ENCODE measurements at regions not wholly inside any gene's neighbourhood (a gene's known extent, or its start where the extent isn't known, plus 50 kb on each side); places are given as distances from the start of the nearest gene placed in this dataset.

- DNase-seq = no peak
- Mint-ChIP-seq H3K4me3 (no peak overlapping the region), H3K9me3 (ENCODE audit: insufficient read depth) (no peaks in the 10 kb centered on the region), H3K27ac (no peak overlapping the region), H3K27me3 (no peaks in the 10 kb centered on the region), H3K4me1 (no peaks in the 10 kb centered on the region)
- POLR2A ChIA-PET = no interaction called here
- WGBS (ENCODE audit: insufficient coverage) = no CpG with 5 or more reads among the region's 6 CpGs
- intact Hi-C loops (cut with micrococcal nuclease) = no loop called here
- Histone ChIP-seq H4K20me1 (ENCODE audit: control insufficient read depth, insufficient read depth, low read length, poor library complexity, severe bottlenecking) (no peaks in the 10 kb centered on the region), H3K36me3 (replicated peaks in 1 of 2; ENCODE audit: control extremely low read depth in 1 of 2, control insufficient read depth in 1 of 2, extremely low read depth in 1 of 2, insufficient read depth in 2 of 2, low read length in 1 of 2) (no peaks in the 10 kb centered on the region), H3K4me3 (ENCODE audit: control extremely low read depth in 1 of 5, extremely low read depth in 1 of 5, insufficient read depth in 1 of 5, low read depth in 2 of 5, low read length in 4 of 5) (no peak overlapping the region), H3K27ac (ENCODE audit: low read length in 2 of 2) (no peak overlapping the region), H3K79me2 (ENCODE audit: control insufficient read depth, insufficient read depth, low read length) (no peaks in the 10 kb centered on the region), H3K9ac (ENCODE audit: low read length) (no peak overlapping the region), H3K9me3 (ENCODE audit: control extremely low read depth in 1 of 3, control insufficient read depth in 2 of 3, insufficient read depth in 1 of 3, low read length in 2 of 3) (no peaks in the 10 kb centered on the region), H2AFZ (ENCODE audit: insufficient read depth, low read depth, low read length, poor library complexity, severe bottlenecking) (no peak overlapping the region), H3K27me3 (replicated peaks in 1 of 4; ENCODE audit: control extremely low read depth in 1 of 4, control insufficient read depth in 3 of 4, insufficient read depth in 4 of 4, low read length in 3 of 4) (no peaks in the 10 kb centered on the region), H3K4me2 (replicated peaks; ENCODE audit: low read depth, low read length, poor library complexity, severe bottlenecking) (no peak overlapping the region), H3K4me1 (ENCODE audit: control insufficient read depth in 2 of 2, insufficient read depth in 2 of 2, low read length in 2 of 2) (no peaks in the 10 kb centered on the region)
- CTCF ChIA-PET = no interaction called here
- TF ChIP-seq EZH2 (IDR thresholded peaks at IDR 0.05; ENCODE audit: borderline replicate concordance, insufficient read depth, low read depth, low read length, poor library complexity, severe bottlenecking) (no peak), CTCF (IDR thresholded peaks at IDR 0.05) (no peak)
- ATAC-seq (ENCODE audit: low read depth) = no peak
Measured at GRCh38 chr3:86653661-86654205, 337.2 kb downstream of the VGLL3 start.

GRCh38 chr3:86648087-86648486 lies 342.9 kb downstream of the VGLL3 start:
- no peak overlapping the region for H3K9ac ChIP-seq (ENCODE audit: low read length)
- no peak for TF ChIP-seq EZH2 (IDR thresholded peaks at IDR 0.05; ENCODE audit: borderline replicate concordance, insufficient read depth, low read depth, low read length, poor library complexity, severe bottlenecking)
- no peak for TF ChIP-seq CTCF (IDR thresholded peaks at IDR 0.05)
- CTCF ChIA-PET = no interaction called here
- no peaks in the 10 kb centered on the region for H3K4me1 ChIP-seq (ENCODE audit: control insufficient read depth in 2 of 2, insufficient read depth in 2 of 2, low read length in 2 of 2)
- POLR2A ChIA-PET = no interaction called here
- no peaks in the 10 kb centered on the region for H3K27me3 ChIP-seq (replicated peaks in 1 of 4; ENCODE audit: control extremely low read depth in 1 of 4, control insufficient read depth in 3 of 4, insufficient read depth in 4 of 4, low read length in 3 of 4)
- H2AFZ ChIP-seq (ENCODE audit: insufficient read depth, low read depth, low read length, poor library complexity, severe bottlenecking) = no peak overlapping the region
- H3K27me3 Mint-ChIP-seq = no peaks in the 10 kb centered on the region
- intact Hi-C loops (cut with micrococcal nuclease) = no loop called here
- H3K4me2 ChIP-seq (replicated peaks; ENCODE audit: low read depth, low read length, poor library complexity, severe bottlenecking) = no peak overlapping the region
- H3K4me3 Mint-ChIP-seq = no peak overlapping the region
- no CpG with 5 or more reads among the region's 1 CpG for WGBS (ENCODE audit: insufficient coverage)
- no peak overlapping the region for H3K4me3 ChIP-seq (ENCODE audit: control extremely low read depth in 1 of 5, extremely low read depth in 1 of 5, insufficient read depth in 1 of 5, low read depth in 2 of 5, low read length in 4 of 5)
- H3K4me1 Mint-ChIP-seq = no peaks in the 10 kb centered on the region
- no peaks in the 10 kb centered on the region for H3K9me3 Mint-ChIP-seq (ENCODE audit: insufficient read depth)
- H3K27ac ChIP-seq (ENCODE audit: low read length in 2 of 2) = no peak overlapping the region
- no peaks in the 10 kb centered on the region for H3K79me2 ChIP-seq (ENCODE audit: control insufficient read depth, insufficient read depth, low read length)
- no peaks in the 10 kb centered on the region for H3K36me3 ChIP-seq (replicated peaks in 1 of 2; ENCODE audit: control extremely low read depth in 1 of 2, control insufficient read depth in 1 of 2, extremely low read depth in 1 of 2, insufficient read depth in 2 of 2, low read length in 1 of 2)
- ATAC-seq (ENCODE audit: low read depth) (no peak), DNase-seq (no peak)
- no peaks in the 10 kb centered on the region for H4K20me1 ChIP-seq (ENCODE audit: control insufficient read depth, insufficient read depth, low read length, poor library complexity, severe bottlenecking)
- H3K9me3 ChIP-seq (ENCODE audit: control extremely low read depth in 1 of 3, control insufficient read depth in 2 of 3, insufficient read depth in 1 of 3, low read length in 2 of 3) = no peaks in the 10 kb centered on the region
- no peak overlapping the region for H3K27ac Mint-ChIP-seq
